GM13976 (cell line): ENCODE measurements at regions not wholly inside any gene's neighbourhood (a gene's known extent, or its start where the extent isn't known, plus 50 kb on each side); places are given as distances from the start of the nearest gene placed in this dataset.
"Not testable (repeated sequence)": the region's sequence is repeated elsewhere in the genome, so short reads cannot be mapped to it uniquely, and the experiment has no call there.

Experiments
- DNase-seq: peaks from one replicate; pipeline ENCODE4 v3.0.0; 2012; ENCODE audit warnings: low spot score
- in situ Hi-C: fragments of 300-500 bp; cut with MboI; formaldehyde crosslinking; loops from one replicate; pipeline ENCODE4 v1.12.0; 2022; ENCODE audit warnings: low sequenced_read_pairs, mixed read lengths, inconsistent platforms; ENCODE audit not compliant: unreplicated experiment
- TF ChIP-seq, protein P1 (sequence below): IDR thresholded peaks from 2 replicates; pipeline ENCODE4 v1.5.1; 2012; ENCODE audit warnings: borderline replicate concordance, mild to moderate bottlenecking; ENCODE audit not compliant: insufficient read depth; ENCODE audit errors: extremely low read depth, missing control alignments, control extremely low read depth

DNA sequence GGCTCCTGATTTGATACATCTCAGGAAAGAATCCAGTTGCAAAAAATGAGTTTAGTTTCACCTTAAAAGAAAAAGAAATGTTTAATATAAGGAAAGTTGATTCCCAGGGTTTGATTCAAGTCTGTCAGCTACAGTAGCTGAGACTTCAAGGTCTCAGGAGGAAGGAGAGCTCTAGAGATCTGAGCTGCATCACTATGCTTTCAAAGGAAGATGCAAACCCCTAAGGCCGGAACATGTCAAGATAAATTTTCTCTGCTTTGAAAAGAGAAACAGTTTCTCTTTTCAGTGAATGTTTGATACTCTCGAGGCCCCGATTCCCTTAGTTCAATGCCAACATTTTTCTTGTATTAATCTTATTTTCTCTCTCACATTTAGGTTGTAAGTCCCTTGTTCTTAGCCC is 128.6 kb downstream of the RGPD3 start:
- TF ChIP-seq, protein P1, sequence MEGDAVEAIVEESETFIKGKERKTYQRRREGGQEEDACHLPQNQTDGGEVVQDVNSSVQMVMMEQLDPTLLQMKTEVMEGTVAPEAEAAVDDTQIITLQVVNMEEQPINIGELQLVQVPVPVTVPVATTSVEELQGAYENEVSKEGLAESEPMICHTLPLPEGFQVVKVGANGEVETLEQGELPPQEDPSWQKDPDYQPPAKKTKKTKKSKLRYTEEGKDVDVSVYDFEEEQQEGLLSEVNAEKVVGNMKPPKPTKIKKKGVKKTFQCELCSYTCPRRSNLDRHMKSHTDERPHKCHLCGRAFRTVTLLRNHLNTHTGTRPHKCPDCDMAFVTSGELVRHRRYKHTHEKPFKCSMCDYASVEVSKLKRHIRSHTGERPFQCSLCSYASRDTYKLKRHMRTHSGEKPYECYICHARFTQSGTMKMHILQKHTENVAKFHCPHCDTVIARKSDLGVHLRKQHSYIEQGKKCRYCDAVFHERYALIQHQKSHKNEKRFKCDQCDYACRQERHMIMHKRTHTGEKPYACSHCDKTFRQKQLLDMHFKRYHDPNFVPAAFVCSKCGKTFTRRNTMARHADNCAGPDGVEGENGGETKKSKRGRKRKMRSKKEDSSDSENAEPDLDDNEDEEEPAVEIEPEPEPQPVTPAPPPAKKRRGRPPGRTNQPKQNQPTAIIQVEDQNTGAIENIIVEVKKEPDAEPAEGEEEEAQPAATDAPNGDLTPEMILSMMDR, result no peak
- in situ Hi-C loops, result no loop called here
- DNase-seq, result no peak

DNA sequence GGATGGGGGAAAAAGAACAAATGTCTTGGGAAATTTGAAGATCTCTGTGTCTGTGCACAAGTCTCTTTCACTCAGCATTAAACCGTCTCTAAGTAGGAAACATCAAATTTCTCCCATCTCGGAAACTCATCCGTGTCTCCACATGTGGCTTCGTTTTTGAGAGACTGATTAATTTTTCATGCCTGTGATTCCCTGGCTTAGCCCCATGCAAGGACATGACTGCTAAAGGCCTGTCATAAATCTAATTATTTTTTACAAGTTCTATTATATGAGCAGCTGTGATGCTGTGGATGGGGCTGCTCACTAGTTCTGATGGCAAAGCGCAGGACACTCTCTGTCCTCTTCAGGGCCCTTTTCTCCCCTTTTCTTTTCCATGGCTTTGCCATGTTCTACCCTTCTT is 129.1 kb downstream of the RGPD3 start:
- in situ Hi-C loops, result no loop called here
- DNase-seq, result no peak
- TF ChIP-seq, protein P1, result no peak

DNA sequence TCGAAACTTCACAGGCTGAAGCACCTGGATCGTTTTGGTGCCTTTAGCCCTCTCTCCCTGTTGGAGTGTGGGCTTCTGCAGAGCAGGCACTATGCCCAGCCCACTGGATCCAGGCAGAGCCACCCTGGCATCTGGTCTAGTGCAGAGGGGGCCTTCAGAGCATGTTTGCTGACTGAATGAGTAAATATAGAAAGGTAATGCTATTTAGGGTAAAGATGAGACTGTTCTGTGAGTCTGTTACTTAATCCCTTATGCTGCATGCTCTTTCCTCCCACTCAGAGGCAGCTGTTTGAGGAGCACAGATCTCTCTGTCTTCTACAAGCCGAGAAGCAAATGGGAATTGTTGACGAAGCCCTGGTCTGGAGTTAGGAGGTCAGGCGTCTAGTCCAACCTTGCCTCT is 130.2 kb downstream of the RGPD3 start:
- DNase-seq, result no peak

DNA sequence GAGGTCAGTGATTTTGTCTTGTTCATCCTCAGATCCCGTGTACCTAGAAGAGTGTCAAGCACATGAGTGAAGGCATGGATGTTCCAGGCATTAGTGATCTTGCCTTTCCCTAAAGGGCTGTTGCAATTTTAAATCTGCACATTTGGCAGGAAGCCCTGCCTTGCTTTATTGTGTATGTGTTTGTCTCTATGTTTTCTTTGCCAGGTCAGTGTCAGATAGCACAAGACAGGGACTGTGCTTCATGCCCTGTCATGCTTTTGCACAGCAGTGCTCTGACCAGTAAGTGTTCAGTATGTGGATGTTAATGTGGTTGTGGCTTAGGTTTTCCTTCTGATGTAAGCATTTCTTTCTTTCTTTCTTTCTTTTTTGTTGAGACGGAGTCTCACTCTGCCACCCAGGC is 131.5 kb downstream of the RGPD3 start:
- no peak for DNase-seq
- TF ChIP-seq, protein P1, result no peak
- in situ Hi-C loops, result no loop called here

More for the DNA sequence above, 130.2 kb downstream of the RGPD3 start:
- in situ Hi-C loops, result no loop called here
- TF ChIP-seq, protein P1, result no peak

DNA sequence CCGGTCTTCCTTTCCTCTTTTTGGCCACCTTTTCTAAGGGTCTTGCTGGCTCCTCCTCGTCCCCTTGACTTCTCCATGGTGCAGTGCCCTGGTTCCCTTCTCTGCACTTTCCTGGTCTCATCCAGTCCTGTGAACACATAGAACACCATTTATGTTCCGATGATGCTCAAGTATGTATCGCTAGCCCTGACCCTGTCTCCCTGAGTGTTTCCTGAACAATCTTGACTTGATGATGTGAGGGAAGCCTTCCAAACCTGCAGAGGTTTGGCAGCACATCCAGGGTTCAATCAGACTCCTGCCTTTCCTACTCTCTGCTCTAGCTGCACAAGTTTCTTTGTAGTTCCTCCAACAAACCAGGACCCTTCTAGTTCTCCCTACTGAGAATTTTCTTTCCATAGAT is 132.1 kb downstream of the RGPD3 start:
- in situ Hi-C loops, result no loop called here
- TF ChIP-seq, protein P1, result no peak
- no peak for DNase-seq

DNA sequence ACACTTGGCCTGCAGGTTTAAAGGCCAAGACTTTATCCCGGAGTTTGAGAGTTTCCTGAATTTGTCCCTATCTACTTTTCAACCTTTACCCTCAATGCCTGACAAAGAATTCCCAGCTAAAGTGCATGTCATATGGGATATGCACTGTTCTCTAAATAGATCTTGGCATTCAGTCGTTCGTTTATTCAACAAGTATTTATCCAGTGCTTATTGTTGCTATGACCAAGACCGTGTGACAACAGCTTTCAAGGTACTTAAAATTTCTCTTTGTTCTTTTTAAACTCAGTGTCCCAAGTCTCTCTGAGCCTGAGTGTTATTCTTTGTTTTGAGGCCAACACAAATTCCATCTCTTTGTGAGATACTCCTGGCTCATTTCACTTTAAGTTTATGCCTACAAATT is 133.4 kb downstream of the RGPD3 start:
- in situ Hi-C loops, result no loop called here
- no peak for DNase-seq
- TF ChIP-seq, protein P1, result no peak

DNA sequence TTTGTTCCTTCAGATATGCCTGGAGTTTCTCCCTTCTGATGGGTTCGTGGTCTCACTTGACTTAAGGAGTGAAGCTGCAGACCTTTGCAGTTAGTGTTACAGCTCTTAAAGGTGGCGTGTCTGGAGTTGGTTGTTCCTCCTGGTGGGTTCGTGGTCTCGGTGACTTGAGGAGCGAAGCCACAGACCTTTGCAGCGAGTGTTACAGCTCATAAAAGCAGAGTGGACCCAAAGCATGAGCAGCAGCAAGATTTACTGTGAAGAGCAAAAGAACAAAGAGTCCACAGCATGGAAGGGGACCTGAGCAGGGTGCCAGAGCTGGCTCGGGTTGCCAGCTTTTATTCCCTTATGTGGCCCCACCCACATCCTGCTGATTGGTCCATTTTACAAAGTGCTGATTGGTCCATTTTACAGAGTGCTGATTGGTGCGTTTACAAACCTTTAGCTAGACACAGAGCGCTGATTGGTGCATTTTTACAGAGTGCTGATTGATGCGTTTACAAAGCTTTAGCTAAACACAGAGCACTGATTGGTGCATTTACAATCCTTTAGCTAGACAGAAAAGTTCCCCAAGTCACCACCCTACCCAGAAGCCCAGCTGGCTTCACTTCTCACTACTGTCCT is 134.8 kb downstream of the RGPD3 start:
- in situ Hi-C loops, DNase-seq: not testable (repeated sequence)
